T-helper 1 cell treated with Interleukin-12 subunit alpha and Interleukin-12 subunit beta and Interleukin-4 antibody, amounts not matched to agents 30 μg/mL and 1 μg/mL, for 36 hours (primary cell): ENCODE measurements at regions not wholly inside any gene's neighbourhood (a gene's known extent, or its start where the extent isn't known, plus 50 kb on each side); places are given as distances from the start of the nearest gene placed in this dataset.
"Not testable (repeated sequence)": the region's sequence is repeated elsewhere in the genome, so short reads cannot be mapped to it uniquely, and the experiment has no call there.

Experiments
- H3K27ac Mint-ChIP-seq: one replicate; pipeline ENCODE4 v1.8.0; 2021; ENCODE audit warnings: mild to moderate bottlenecking, mixed read lengths
- H3K27me3 Mint-ChIP-seq: one replicate; pipeline ENCODE4 v1.8.0; 2021; ENCODE audit warnings: low read depth, mixed read lengths
- H3K36me3 Mint-ChIP-seq: one replicate; pipeline ENCODE4 v1.8.0; 2021; ENCODE audit warnings: low read depth, mixed read lengths
- H3K4me1 Mint-ChIP-seq: one replicate; pipeline ENCODE4 v1.8.0; 2021; ENCODE audit warnings: low read depth, mixed read lengths
- H3K4me3 Mint-ChIP-seq: one replicate; pipeline ENCODE4 v1.8.0; 2021; ENCODE audit warnings: mild to moderate bottlenecking, moderate library complexity, mixed read lengths
- H3K9me3 Mint-ChIP-seq: one replicate; pipeline ENCODE4 v1.8.0; 2021; ENCODE audit warnings: mixed read lengths

DNA sequence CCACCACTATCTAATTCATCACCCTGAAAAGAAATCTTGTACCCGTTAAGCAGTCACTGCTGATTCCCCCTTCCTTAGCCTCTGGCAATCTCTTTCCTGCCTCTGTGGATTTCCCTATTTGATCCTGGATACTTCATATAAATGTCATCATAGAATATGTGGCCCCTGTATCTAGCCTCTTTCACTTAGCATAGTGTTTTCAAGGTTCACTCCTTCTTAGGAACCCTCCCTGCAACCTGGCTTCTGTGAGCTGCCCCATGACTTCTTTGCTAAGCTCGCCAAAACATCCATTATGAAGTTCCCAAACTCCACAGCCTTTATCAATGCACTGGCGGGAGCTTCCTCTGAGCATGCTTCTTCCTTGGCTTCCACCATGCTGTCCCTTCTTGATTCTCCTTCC is 70.8 kb upstream of the PDZD8 start:
- Mint-ChIP-seq H3K27me3 (no peaks in the 10 kb centered on the region), H3K4me1 (no peaks in the 10 kb centered on the region), H3K9me3 (peaks cover 52% of the 10 kb centered on the region), H3K4me3 (no peak overlapping the region), H3K27ac (no peak overlapping the region), H3K36me3 (peaks cover 2% of the 10 kb centered on the region)

DNA sequence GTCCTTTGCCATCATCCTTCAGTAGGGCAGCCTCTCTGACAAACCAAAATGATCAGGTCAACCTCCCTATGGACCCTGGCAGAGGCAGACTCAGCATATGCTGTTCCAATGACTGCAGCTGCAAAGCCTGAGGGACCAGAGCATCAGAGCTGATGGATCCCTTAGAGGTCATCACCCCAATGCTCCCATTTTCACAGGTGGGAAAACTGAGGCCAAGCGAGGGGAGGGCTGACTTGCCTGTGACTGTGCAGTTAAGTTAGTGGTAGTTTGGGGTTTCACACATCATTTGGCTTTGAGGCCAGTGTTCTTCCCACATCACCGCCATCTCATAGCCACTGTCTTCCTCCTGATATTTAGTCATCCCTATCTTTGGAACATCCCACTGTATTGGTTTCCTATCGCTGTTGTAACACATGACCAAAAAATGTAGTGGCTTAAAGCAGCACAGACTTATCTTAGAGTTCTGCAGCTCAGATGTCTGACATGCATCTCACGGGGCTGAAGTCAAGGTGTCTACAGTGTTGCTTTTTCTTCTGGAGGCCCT is 69.3 kb upstream of the PDZD8 start:
- H3K36me3 Mint-ChIP-seq, result peaks cover 2% of the 10 kb centered on the region
- peaks cover 49% of the 10 kb centered on the region for H3K9me3 Mint-ChIP-seq
- no peak overlapping the region for H3K4me3 Mint-ChIP-seq
- no peak overlapping the region for H3K27ac Mint-ChIP-seq
- no peaks in the 10 kb centered on the region for H3K4me1 Mint-ChIP-seq
- no peaks in the 10 kb centered on the region for H3K27me3 Mint-ChIP-seq

DNA sequence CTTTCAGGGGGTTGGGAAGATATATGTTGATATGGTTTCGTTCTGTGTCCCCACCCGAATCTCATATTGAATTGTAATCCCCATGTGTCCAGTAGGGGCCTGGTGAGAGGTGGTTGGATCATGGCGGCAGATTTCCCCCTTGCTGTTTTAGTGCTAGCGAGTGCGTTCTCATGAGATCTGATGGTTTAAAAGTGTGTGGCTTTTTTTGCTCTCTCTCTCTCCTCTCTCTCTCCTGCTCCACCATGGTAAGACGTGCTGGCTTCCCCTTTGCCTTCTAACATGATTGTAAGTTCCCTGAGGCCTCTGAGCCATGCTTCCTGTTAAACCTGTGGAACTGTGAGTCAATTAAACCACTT is 68.4 kb upstream of the PDZD8 start:
- no peaks in the 10 kb centered on the region for H3K27me3 Mint-ChIP-seq
- H3K4me1 Mint-ChIP-seq, result no peaks in the 10 kb centered on the region
- peaks cover 2% of the 10 kb centered on the region for H3K36me3 Mint-ChIP-seq
- peaks cover 48% of the 10 kb centered on the region for H3K9me3 Mint-ChIP-seq
- H3K4me3 Mint-ChIP-seq, result no peak overlapping the region
- no peak overlapping the region for H3K27ac Mint-ChIP-seq

DNA sequence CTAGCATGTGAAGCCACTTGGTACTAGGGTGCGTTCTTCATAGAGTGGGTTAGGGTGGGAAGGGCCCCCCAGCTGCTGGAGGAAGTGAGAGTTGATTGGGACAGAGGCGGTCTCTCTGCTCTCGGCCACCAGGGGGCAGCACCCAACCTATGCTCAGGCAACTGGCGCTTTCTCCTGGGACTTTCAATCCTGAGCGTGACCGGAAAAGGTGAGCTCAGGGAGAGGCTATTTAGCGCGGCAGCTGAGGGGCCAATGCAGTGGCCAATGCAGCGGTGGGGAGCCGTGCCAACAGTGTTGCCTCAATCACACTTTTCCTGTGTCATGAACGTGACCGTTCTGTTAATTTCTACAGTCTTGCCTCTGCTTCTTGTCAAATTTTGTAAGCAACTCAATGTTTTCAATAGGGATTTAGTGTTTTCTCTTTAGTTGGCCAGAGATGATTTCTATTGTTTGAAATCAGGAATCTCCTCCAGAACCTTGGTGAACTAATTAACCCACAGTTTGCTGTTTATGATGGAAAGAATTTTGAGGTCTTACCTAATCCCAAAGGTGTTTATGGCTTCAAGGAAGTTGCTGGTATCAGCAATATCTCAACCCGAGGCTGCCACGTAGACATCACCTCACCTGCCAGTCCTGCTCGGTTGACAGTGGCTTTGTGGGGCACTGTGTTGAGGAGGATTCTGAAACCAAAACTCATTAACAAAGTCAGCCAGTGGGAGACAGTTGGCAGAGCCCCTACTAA is 67.9 kb upstream of the PDZD8 start:
- H3K27ac Mint-ChIP-seq, result no peak overlapping the region
- H3K36me3 Mint-ChIP-seq, result peaks cover 2% of the 10 kb centered on the region
- no peaks in the 10 kb centered on the region for H3K4me1 Mint-ChIP-seq
- peaks cover 42% of the 10 kb centered on the region for H3K9me3 Mint-ChIP-seq
- H3K27me3 Mint-ChIP-seq, result no peaks in the 10 kb centered on the region
- H3K4me3 Mint-ChIP-seq, result no peak overlapping the region

DNA sequence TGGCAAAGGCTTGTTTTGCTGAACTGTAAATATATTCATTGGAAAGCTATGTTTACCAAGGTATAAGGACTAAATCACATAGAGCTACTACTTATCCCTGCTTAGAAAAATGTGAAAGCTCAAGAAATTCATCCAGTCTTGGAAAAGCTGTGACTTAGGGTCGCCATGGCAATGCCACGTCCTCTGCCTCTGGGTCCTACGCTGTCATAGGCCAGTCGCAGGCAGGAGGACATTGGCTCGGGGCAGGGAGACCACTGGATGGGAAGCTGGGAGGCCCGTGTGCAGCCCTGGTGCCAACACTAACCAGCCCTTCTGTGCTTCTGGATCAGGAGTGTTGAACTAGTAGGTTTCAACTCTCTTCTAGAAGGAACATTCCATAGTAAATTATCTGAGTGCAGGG is 67.3 kb upstream of the PDZD8 start:
- Mint-ChIP-seq H3K4me1 (no peaks in the 10 kb centered on the region), H3K9me3 (peaks cover 41% of the 10 kb centered on the region), H3K27ac (no peak overlapping the region), H3K4me3 (no peak overlapping the region), H3K36me3 (peaks cover 2% of the 10 kb centered on the region), H3K27me3 (no peaks in the 10 kb centered on the region)

DNA sequence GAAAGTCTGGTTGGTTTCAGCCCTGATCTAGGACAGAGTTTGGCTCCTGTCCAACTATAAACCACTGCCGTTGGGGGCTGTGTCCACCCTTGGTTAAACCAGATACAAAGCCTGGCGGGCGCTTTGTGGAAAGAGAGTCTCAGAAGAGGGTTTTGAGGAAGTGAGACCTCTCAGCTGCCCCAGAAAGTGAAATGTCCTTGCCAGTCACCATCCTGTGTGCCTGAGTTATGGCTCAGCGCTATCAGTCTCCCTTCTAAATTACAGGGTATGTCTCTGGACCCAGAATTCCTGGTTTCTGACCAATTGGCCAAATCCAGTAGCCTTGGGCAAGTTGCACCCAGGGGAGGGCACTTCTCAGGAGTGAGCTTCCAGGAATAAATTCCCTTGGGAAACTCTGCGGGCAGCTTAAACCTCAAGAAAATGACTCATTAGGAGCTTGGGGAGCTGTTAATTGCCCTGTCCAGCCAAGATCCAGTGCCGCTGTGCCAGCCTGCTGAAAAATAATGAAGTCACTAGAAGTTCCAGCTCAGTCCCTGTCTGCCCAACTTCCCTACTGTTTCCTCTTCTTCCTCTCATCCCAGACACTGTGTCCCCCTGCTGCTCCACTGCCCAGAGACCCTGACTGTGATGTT is 66.7 kb upstream of the PDZD8 start:
- H3K27ac Mint-ChIP-seq, result no peak overlapping the region
- H3K4me1 Mint-ChIP-seq, result no peaks in the 10 kb centered on the region
- H3K4me3 Mint-ChIP-seq, result no peak overlapping the region
- peaks cover 2% of the 10 kb centered on the region for H3K36me3 Mint-ChIP-seq
- H3K9me3 Mint-ChIP-seq, result peaks cover 35% of the 10 kb centered on the region
- H3K27me3 Mint-ChIP-seq, result no peaks in the 10 kb centered on the region

DNA sequence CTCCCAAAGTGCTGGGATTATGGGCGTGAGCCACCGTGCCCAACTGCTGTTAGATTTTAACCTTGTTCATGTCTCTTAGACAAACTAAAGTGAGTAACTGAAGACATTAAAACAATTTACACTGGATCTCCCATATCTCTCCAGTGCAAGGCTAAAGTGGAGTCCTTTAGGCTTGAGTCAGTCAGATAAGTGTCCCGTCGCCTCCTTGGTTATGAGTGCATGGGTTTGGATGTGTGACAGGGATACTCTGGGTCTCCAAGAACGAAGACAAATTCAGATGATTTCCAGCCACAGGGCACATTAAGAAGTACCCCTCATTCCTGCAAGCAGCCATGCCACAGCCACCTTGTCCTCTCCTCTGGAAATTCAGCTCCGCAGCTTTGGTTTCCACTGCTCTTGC is 66.1 kb upstream of the PDZD8 start:
- Mint-ChIP-seq H3K9me3 (peaks cover 30% of the 10 kb centered on the region), H3K36me3 (peaks cover 2% of the 10 kb centered on the region), H3K27me3 (no peaks in the 10 kb centered on the region), H3K4me1 (no peaks in the 10 kb centered on the region), H3K27ac (no peak overlapping the region), H3K4me3 (no peak overlapping the region)

DNA sequence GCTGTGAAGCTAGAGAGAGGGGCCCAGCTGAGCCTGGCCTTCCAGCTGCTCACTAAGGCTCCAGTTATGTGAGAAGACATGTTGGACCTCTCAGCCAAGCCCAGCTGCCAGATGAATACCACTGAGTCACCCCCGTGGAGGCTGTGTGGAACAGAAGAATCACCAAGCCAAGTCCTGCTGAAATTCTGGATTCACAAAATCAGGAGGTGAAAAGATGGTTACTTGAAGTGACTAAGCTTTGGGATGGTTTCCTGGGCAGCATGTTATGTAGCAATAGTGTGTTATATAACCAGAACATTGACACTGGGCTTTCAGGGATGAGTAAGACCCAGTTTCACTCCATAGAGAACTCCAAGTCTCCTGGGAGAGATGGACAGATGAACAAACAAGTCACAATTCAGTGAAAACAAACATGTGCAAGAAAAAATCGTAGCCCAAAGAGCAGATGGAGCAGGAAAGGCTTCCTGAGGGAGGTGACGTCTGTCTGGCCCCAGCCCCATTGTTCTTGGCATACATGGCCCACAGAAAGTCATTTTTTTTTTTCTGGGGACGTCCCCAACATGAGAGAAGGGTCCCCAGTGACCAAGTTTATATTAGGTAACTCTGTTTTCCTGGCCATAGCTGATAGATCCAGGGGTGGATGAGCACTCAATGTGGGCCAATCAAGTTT is 64.1 kb upstream of the PDZD8 start:
- Mint-ChIP-seq H3K4me1 (no peaks in the 10 kb centered on the region), H3K36me3 (no peaks in the 10 kb centered on the region), H3K9me3 (peaks cover 11% of the 10 kb centered on the region), H3K27me3 (no peaks in the 10 kb centered on the region), H3K4me3 (no peak overlapping the region), H3K27ac (no peak overlapping the region)

DNA sequence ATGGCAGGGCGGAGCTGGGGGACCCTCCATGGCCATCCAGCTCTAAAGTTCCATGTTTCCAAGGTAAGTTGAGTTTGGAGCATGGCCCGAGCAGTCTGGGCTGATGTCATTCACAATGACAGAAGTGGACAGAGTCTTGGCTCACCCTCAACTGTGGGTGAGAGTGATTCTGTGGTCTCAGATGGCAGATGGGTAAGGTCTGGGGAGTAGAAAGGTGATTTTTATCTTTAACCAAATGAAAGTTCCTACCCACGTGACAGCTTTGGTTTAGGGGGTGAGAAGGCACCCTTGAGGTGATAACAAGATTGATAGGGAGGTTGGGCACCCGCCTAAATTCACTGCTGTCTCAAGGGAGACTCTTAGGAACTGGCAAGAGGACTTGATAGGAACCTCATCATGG is 57.6 kb upstream of the PDZD8 start:
- Mint-ChIP-seq H3K27me3 (no peaks in the 10 kb centered on the region), H3K4me1 (no peaks in the 10 kb centered on the region), H3K27ac (no peak overlapping the region), H3K9me3 (no peaks in the 10 kb centered on the region), H3K36me3 (no peaks in the 10 kb centered on the region), H3K4me3 (no peak overlapping the region)

DNA sequence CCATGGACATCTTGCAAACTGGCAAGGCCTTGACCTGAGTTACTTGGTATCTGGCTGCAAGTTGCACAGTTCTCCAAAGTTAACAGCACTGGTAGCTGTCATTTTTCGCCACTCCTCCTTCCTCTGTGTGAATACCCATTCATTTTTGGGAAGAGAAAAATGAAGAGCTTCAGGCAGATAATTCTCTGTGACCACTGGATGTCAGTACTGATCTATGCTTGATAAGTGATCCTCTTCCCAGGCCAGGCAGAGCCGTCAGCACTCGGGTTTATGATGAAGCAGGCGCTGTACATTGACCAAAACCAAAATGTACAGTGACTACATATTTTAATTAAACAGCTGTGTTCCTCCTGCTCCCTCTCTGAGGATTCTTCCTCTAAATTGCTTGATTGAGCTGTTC is 55.9 kb upstream of the PDZD8 start:
- Mint-ChIP-seq H3K4me3 (no peak overlapping the region), H3K27ac (no peak overlapping the region), H3K9me3 (no peaks in the 10 kb centered on the region), H3K36me3 (no peaks in the 10 kb centered on the region), H3K4me1 (no peaks in the 10 kb centered on the region), H3K27me3 (no peaks in the 10 kb centered on the region)

DNA sequence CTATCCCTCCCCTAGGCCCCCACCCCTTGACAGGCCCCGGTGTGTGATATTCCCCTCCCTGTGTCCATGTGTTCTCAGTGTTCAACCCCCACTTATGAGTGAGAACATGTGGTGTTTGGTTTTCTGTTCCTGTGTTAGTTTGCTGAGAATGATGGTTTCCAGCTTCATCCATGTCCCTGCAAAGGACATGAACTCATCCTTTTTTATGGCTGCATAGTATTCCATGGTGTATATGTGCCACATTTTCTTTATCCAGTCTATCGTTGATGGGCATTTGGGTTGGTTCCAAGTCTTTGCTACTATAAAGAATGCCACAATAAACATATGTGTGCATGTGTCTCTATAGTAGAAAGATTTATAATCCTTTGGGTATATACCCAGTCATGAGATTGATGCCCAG is 55.3 kb upstream of the PDZD8 start:
- H3K36me3 Mint-ChIP-seq, H3K4me3 Mint-ChIP-seq, H3K4me1 Mint-ChIP-seq, H3K27ac Mint-ChIP-seq, H3K9me3 Mint-ChIP-seq, H3K27me3 Mint-ChIP-seq: not testable (repeated sequence)

DNA sequence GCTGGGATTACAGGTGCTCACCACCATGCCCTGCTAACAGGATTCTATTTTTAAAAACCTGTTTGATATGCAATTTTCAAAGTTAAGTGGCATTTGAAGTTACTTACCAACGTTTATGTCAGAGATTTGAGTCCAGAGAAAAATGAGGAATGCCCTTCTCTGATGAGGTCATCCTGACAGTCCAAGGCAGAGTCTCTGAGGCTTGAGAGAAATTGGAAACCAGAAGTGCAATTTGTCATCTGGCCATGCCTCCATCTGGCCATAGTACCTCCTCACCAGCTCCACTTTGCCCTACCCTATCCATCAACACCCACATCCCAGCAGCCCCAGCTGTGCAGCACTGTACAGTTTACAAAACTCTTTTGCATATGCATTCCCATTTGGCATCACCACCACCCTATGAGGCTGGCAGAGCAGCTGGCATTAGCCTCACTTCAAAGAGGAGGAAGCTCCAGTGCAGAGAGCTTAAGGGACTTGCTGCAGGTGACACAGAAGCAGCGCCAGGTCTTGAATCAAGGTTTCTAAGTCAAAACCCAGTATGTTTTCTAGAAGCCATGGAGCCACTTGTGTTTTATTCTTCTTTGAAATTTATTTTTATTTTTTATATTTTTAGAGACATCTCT is 54.5 kb upstream of the PDZD8 start:
- Mint-ChIP-seq H3K27ac (no peak overlapping the region), H3K36me3 (no peaks in the 10 kb centered on the region), H3K4me1 (no peaks in the 10 kb centered on the region), H3K9me3 (no peaks in the 10 kb centered on the region), H3K4me3 (no peak overlapping the region), H3K27me3 (no peaks in the 10 kb centered on the region)

DNA sequence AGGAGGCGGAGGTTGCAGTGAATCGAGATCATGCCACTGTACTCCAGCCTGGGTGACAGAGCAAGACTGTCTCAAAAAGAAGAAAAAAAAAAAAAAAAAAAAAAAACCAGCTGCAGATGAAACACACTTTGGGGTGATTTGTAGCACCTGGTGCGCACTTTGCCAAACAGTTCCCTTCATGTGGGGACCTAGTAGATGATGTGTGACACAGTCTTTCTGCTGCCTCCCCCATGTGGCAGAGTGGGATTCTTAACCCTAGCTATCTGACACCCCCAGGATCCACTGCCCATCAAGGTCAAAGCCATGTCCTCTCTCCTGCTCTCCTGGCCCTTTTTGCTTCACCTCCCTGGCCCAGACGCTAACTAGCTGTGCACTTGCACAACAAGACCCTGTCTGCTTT is 52.1 kb upstream of the PDZD8 start:
- Mint-ChIP-seq H3K27me3 (no peaks in the 10 kb centered on the region), H3K4me1 (no peaks in the 10 kb centered on the region), H3K36me3 (no peaks in the 10 kb centered on the region), H3K4me3 (no peak overlapping the region), H3K9me3 (no peaks in the 10 kb centered on the region), H3K27ac (no peak overlapping the region)

DNA sequence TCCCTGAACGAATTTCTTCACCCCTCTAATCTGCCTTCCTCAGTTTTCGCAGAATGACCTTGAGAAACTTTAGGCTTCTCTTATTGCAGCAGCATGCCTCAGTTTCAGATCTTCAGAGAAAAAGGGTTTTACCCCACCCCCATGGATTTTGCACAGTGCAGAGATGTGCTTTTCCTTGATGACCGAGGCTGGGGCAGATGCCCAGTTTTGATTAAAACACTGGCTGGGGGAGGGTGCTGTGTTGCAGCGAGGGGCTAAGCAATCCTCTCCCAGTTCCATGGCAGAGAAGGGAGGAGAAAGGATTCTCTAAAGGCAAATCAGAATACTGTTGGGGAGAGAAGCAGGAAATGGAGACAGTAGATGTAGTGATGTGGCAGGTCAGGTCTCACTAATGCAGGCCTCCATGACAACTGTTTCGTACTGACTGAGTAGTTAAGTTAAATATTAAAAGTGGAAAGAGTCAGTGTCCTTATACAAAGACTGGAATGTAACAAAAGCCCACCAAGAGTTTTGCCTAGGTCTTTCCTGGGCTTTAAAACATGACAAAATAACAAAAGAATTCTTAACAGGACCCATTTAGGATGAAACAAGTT is 50.8 kb upstream of the PDZD8 start:
- Mint-ChIP-seq H3K27ac (no peak overlapping the region), H3K9me3 (no peaks in the 10 kb centered on the region), H3K4me3 (no peak overlapping the region), H3K36me3 (no peaks in the 10 kb centered on the region), H3K27me3 (no peaks in the 10 kb centered on the region), H3K4me1 (no peaks in the 10 kb centered on the region)
